GM19372 (cell line): ENCODE measurements at regions not wholly inside any gene's neighbourhood (a gene's known extent, or its start where the extent isn't known, plus 50 kb on each side); places are given as distances from the start of the nearest gene placed in this dataset.
"Not testable (repeated sequence)": the region's sequence is repeated elsewhere in the genome, so short reads cannot be mapped to it uniquely, and the experiment has no call there.

Source experiments
- ATAC-seq: cut with Tn5 transposase; IDR thresholded peaks from one replicate; pipeline ENCODE4 v1.9.1; 2021; ENCODE audit warnings: mild to moderate bottlenecking, low read depth, moderate library complexity; ENCODE audit not compliant: unreplicated experiment

GRCh38 chr15:22196423-22196822 lies 116.1 kb downstream of the OR4M2 start:
- not testable (repeated sequence) for ATAC-seq

DNA sequence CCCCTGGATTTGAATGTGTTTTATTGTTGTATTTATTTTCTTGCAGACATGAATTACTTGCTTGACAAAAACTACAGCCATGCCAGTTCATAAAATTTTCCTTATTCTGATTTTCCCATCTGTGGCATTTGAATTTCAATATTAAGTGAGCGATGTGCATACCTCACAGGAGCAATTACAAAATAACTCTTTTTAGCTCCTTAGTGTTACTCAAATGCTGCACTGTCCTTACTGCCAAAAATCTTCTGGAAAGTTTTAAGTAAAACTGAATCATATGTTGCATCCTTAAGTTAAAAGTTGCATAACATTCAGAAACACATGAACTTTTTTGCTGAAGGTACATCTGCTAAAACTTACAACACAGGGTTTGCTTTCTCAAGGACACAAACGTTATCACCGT lies 120.1 kb downstream of the OR4M2 start:
- not testable (repeated sequence) for ATAC-seq

DNA sequence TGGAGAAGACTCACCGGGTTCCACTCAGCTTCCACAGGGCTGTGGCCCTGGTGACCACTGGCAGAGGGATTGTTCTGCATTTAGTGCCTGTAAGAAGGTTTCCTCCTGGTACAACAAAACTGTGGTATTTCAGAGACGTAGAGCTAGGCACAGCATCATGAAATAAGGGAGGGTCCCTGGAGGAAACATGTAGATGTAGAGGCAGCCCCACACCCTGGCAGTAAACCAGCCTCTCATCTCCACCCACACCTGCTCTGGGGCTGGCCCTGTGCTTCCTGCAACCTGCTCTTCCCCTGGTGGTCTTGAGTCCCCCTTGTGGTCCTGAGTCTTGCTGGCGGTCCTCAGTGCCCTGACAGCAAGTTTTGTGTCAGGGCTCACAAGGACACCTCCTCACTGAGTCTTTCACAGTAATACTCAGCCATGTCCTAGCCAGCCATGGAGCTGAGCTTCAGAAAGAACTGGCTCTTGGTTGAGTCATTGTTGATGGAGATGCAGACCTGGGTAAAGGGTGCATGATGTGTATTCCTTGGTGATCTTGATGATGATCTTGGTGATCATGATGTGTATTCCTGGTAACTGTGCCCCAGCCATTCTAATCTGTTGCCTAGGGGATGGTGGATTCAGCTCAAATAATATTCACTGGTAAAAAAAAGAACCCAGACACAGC lies 121.8 kb downstream of the OR4M2 start:
- not testable (repeated sequence) for ATAC-seq

GRCh38 chr15:22203208-22203607 lies 122.9 kb downstream of the OR4M2 start:
- not testable (repeated sequence) for ATAC-seq

- ATAC-seq = not testable (repeated sequence)
Observed at GRCh38 chr15:22209086-22209485, 128.8 kb downstream of the OR4M2 start.

DNA sequence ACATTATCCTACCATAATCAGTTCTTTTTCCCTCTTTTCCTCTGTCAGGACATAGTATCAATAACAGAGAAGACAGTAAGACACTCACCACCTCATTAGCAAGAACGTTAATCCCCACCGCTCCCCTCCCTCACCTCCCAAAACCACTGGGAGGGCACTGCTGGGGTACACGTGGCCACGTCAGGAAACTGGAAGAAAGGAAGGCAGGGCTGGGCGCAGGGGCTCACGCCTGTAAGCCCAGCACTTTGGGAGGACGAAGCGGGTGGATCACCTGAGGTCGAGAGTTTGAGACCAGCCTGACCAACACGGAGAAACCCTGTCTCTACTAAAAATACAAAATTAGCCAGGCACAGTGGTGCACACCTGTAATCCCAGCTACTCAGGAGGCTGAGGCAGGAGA lies 142.3 kb downstream of the OR4M2 start:
- ATAC-seq = not testable (repeated sequence)

GRCh38 chr15:22224241-22224671 lies 143.9 kb downstream of the OR4M2 start:
- no peak for ATAC-seq

DNA sequence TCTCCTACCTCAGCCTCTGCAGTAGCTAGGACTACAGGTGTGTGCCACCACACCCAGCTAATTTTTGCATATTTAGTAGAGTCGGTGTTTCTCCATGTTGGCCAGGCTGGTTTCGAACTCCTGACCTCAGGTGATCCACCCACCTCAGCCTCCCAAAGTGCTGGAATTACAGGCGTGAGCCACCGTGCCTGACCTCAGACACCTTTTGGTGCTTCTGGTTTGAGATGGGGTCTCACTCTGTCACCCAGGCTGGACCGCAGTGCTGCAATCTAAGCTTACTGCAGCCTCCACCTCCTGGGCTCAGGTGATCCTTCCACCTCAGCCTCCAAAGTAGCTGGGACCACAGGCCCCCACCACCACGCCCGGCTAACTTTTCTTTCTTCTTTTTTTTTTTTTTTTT lies 144.6 kb downstream of the OR4M2 start:
- not testable (repeated sequence) for ATAC-seq

- ATAC-seq = no peak
Observed at GRCh38 chr15:22226034-22226790, 145.9 kb downstream of the OR4M2 start.

- no peak for ATAC-seq
Observed at GRCh38 chr15:22227411-22228100, 147.2 kb downstream of the OR4M2 start.

- ATAC-seq = no peak
Observed at GRCh38 chr15:22228101-22228762, 147.9 kb downstream of the OR4M2 start.

GRCh38 chr15:22229990-22230819 lies 149.9 kb downstream of the OR4M2 start:
- no peak for ATAC-seq

DNA sequence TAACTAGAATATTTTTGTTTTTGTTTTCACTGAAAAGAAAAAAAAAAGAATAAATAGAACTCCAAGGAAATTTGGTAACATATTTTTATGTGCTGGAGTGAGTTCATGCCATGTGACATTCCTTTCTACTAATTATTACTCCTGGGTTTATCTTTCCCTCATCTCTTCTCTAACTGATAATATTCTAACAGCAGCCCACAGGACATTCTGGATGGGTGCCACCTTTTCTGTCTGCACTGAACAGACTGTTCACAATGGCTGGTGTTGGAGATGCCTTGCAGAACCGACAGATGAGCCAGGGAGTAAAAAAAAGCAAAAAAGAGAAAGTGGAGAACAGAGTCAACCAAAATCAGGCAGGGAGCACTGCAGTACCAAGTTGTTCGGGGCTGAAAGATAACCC lies 151.3 kb downstream of the OR4M2 start:
- ATAC-seq = no peak

GRCh38 chr15:22232675-22233074 lies 152.3 kb downstream of the OR4M2 start:
- ATAC-seq = no peak

- not testable (repeated sequence) for ATAC-seq
Observed at GRCh38 chr15:22235261-22235930, 155.1 kb downstream of the OR4M2 start.

DNA sequence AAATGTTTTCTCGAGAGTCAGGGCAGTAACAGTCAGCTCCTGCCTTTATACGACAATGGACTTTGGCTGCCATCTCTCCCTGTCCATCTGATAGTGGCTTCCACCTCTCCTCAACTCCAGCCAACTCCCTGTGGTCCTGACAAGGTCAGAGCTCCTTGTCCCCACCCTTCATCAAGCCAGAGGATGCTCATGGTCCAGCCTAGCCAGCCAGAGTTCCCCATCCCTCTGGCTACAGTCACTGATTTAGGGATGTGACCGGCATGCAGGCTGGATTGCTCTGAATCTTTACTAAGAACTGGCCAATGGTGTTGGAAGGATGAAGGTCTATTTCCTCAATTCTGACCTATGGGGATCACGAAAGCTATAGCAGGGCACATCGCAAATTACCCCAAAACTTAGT lies 156.1 kb downstream of the OR4M2 start:
- ATAC-seq = no peak

GRCh38 chr15:22237891-22238275 lies 157.6 kb downstream of the OR4M2 start:
- no peak for ATAC-seq

- ATAC-seq = not testable (repeated sequence)
Observed at GRCh38 chr15:22238276-22238958, 158.1 kb downstream of the OR4M2 start.
